HG03064 (cell line): ENCODE measurements at regions not wholly inside any gene's neighbourhood (a gene's known extent, or its start where the extent isn't known, plus 50 kb on each side); places are given as distances from the start of the nearest gene placed in this dataset.
"Not testable (repeated sequence)": the region's sequence is repeated elsewhere in the genome, so short reads cannot be mapped to it uniquely, and the experiment has no call there.

Experiments
- ATAC-seq: cut with Tn5 transposase; IDR thresholded peaks from one replicate; pipeline ENCODE4 v1.9.1; 2021; ENCODE audit warnings: low read depth; ENCODE audit not compliant: unreplicated experiment

DNA sequence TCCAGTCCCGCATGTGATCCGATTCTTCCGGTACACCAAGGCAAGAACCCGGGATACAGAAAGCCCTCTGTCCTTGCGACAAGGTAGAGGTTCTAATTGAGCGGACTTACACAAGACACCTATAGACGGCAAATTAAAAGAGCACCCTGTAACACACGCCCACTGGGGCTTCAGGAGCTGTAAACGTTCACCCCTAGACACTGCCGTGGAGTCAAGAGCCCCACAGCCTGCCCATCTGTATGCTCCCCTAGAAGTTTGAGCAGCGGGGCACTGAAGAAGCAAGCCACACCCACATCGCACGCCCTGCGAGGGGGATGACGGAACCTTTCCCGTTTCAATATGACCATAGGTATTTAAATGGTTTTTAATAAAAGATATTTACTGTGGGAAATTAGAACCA lies 696.3 kb upstream of the MMS22L start:
- ATAC-seq: not testable (repeated sequence)

DNA sequence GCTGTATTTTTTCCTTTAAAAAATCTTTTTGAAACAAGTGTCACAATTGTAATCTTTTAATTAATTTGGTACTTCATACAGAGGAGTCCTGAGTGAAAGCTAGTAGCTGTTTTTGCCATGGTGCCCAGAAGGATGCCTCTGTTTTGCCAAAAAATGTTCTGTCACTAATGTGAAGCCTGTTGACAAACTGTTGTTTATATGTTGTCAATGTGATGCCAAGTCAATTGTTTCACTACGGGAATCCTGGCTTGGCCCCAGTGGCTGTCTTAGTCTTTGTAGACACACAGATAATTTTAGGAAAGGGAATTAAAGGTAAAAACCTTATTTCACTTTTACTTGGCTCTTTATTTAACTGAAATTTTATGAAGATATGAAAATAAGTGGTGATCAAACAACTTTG lies 706.4 kb upstream of the MMS22L start:
- ATAC-seq: no peak

DNA sequence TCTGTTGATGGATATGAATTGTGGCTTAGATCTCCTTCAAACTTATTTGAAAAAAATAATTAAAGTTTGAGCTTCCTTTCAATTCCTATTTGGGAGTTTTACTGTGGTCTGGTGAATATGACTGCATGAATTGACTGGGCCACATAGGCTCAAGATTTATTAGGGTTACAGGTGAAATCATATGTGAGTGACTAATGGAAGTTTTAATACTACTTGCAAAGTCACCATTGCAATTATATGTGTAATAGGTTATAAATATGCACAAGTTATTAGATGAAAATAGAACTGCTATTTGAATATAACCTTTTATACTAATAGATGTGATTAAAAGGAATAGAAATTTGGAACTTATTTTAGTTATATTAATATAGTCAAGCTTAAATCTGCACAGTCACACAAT lies 712.1 kb upstream of the MMS22L start:
- no peak for ATAC-seq

DNA sequence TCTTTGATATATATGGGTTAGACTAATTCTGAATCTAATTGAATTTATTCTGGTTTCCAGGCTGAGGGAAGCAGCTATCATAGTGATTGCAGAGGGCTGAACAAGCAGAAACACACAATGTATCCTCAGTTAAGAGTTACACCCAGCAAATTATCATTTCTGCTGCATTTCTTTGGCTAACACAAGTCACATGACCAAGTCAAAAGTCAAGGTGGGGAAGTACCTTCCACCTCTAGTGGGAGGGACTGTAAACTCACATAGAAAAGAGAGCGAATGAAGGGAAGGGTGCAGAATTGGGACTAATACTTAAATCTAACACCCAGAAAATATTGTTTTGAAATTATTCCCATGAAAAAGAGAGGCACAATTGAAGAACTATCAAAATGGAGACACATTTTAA lies 719.7 kb upstream of the MMS22L start:
- no peak for ATAC-seq

DNA sequence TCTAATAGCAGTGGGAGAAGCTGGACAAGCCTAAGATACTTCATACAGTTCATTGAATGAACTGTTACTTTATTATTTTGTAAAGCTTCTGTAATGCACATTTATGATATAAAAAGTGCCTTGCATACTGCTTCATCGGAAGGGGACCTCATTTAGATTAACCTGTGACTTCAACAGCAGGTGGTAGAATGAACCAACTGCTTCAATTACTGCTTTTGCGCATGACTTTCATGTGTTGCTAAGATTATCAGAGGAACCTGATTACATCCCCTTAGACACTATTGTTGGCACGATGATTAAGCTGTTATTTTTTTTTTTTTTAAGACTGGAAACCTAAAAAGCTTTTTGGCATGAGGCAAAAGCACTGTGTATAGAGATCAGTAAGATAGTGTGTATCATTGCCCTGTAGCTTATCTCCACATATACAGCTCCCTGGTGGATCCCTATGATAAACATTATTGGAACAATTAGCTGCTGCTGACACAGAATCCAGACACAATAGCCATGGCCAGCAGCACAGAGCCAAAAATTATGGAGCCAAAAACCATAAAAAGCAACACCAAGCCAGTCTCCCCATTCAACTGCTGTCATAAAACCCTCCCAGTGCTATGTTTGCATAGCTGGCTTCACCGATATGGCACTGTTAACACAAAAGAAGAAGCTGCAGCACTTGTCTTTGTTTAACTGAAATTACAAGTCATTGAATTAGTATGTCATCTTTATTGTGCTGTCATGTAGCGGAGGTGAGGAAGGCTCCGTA lies 731.6 kb upstream of the MMS22L start:
- no peak for ATAC-seq

DNA sequence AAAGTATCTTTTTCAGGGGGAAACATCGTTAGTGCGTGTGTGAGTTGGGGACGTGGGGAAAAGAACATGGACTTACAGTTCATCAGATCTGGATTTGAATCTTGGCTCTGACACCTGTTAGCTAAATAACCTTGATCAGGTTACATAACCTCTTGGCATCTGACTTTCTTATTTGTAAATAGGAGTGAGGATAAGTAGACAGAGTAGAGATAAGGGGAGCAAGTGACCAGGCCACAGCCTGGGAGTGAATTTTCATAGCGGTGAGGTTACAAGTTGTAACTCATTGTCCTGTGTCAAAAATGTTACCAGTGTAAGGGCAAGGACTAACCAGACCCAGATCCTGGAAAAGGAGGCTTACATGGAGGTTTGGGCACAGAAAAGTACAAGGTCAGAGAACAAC lies 733.5 kb upstream of the MMS22L start:
- no peak for ATAC-seq

DNA sequence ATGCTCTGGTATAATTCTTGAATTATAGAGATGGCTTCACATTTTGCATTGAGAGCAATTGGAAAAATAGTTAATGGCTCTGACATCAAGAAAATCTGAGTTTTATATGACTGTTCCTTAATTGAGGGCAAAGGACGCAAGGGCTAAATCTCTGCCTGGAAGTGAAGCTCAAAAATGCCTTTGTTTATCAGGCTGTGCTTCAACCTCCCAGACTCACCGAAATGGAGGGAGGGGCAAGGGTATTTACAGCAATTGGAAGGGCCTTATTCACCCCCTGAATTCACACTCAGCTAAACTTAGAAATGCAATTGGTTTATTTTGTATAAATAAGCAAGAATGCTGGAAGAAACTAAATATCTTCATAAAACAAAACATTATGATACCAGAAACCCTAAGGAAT lies 737.2 kb upstream of the MMS22L start:
- ATAC-seq: no peak

DNA sequence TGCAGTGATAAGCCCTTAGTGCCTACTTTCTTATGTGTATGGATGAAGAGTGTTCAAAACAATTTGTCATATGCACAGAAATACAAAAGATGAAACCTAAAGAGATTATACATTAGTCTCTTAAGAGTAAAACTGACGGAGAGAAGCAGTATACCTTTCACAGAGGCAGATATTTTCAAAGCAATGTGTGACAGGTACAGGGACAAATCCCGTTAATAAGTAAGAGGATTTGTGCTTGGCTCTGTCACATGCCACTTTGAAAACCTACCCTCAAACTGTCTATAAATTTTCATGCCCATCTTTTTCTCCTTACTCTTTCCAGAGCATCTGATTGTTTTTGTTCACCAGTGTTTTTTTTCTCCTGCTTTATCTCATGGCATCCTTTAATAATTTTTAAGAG lies 741.3 kb upstream of the MMS22L start:
- ATAC-seq: no peak

DNA sequence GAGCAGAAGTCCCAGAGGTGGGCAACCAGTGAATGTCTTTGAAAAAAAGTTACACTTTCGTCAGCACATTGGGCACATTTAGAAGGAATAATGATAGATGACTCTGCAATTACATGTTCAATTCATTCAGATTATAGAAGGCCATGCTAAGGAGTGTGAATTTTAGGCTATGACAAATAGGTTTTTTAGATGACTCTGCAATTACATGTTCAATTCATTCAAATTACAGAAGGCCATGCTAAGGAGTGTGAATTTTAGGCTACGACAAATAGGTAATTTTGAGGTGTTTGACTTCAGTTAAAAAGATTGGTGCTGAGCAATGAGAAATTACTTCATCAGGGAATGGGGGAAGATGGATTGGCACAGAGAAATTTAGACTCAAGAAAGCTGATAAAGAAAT lies 744.9 kb upstream of the MMS22L start:
- ATAC-seq: no peak

DNA sequence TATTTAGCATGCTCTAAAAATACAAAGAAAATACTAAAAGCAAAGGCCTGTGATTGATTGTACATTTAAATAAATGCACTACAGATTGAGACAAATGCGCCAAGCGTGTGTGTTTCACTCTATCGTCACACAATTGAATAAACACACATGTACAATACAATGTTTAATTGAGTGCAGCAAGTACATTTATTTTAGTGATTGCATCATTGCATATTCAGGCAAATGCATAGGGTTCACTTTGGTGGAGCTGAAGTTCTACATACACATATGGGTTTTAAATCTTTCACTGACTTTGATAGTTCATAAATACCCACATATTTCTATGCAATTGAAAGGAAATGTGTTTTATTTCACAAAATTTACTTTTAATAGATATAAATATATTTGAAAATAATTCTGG lies 750.6 kb upstream of the MMS22L start:
- ATAC-seq: no peak

DNA sequence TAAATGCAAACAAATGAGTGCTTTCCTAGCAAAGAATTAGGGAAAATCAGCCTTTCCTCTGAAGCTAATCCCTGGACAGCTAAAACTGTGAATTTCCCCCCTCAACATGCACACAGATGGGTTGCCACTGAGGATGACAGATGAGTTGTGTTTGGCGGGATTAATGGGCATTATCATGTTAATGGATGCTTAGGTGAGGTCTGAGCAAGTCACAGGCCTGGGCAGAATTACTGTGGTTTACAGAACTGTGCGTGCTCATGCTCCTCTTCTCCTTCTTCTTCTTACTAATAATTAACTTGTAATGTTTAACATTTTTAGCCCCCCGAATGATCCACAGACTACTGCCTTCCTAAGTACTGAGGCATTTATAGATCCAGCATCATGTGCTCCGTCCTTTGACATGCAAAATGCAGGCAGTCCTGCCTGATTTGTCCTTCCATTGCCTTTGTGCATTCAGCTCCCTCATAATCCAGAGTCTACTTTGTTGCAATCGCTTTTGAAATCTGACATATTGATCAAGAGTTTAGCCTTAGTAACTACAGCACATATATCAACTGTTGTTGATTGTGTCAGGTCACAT lies 753.4 kb upstream of the MMS22L start:
- ATAC-seq: no peak

DNA sequence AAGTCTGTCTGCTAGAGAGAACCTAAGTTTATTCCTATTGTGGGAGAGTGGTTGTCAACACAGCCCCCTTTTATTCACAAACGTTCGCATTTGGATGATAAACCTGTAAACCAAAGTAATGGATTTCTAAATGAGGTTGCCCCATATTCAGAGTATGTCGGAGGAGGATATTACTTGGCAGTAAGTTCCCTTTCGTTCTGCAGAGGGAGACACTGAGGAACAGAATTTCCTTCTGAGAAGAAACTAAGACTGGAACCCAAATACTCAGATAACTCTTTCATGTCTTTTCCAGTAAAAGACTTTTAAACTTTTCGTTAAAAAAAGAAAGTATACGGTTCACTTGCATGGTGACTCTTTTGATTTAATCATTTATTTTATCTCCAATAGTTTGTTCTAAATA lies 754.6 kb upstream of the MMS22L start:
- ATAC-seq: no peak

DNA sequence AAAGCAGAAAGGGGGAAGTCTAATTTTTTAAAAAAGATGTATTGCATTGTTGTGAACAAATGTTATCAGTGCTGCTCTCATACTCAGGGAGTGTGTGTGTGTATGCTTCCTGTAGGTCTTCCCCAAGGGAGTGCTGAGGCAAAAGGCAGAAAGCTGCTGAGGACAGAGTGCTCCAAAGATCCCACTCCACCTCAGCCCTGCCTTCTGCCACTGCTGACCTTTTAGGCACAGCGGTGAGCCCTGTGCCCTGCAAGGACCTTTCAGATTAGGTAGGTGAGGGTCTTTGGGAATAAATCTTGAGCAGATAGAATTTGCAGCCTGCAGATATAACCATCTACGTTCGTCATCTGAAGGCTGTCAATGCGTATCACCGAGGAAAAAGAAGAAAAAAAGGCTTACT lies 756.4 kb upstream of the MMS22L start:
- ATAC-seq: no peak

DNA sequence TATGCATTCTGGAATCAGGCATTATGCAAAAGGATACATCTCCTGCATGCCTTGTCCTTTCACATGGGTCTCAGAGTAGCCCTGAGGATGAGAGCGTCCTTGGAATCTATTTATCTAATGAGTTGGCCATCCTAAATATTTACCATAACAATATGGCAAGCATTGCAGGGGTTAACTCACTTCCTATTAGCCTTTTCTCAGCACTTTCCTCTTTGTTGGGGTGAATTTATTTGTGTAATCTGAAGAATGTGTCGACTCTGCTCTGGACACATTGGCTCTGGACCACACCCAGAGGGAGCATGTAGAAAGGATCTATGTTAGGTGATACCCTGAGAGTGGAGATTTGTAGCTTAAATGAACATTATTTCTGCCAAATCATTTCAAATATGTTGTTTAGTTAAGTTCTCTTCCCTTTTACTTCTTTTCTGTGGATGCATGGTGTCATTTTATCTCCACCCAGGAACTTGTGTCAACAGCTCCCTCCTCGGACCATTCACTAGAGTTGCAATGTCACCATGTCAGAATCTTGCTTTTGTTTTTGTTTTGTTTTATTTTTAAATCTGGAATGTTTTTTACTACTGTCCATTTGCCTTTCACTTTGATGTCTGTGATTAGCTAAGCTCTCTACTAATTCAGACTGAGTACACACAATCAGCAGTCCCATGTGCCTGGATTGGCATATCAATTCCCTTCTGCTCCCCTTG lies 757.0 kb upstream of the MMS22L start:
- no peak for ATAC-seq

DNA sequence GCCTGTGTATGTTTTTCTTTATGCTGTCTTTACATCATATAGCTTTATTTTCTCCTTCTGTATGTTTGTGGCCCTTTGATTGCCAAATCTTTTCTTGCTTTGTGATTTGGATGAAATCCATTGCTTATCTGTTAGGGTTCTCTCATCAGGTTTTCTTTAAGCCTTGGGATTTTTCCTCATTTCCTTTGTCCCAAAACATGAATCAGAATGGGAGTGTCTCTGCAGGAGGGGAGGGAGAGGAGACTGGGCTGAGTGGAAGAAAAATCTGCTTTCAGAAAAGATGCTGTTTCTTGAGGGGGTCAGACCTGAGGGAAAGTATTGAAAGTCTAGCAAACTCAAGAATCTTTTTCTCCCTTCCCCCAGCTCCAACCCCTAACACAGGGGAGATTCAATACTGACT lies 758.0 kb upstream of the MMS22L start:
- no peak for ATAC-seq

DNA sequence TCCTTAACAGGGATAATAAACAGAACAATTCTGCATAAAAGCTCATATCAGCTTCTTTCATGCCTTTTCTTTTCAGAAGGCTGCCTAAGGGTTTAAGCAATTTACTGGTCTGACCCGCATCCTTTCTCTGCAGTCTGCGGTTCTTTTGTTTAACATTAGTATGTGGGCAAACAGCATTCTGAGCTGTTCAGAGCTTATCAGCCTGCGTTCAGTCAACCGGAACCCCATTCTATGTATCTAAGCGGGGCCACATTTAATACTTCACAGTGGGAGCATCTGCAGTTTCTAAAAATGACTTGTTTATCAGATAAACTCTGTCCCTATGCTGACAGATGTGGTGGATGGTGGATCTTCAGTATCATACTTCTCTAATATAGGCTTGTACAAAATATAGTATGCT lies 758.9 kb upstream of the MMS22L start:
- no peak for ATAC-seq

DNA sequence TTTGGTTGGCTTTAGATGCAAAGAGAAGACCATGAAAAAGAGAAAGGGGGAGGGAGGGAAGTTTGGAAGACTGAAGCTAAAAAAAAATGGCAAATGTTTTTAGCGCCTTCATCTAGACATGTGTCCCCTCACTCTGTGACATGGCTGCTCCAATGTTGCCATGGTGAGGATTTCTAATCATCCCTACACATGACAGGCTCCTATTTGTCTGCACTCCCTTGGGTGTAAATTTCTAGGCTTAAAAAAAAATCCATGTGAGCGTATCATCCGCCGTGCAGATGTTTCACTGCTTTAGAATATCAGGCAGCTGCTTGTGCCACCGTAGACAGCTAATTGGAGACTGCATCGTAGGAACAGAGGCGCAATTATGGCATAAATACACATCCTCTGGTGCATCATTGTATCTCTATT lies 761.1 kb upstream of the MMS22L start:
- no peak for ATAC-seq

DNA sequence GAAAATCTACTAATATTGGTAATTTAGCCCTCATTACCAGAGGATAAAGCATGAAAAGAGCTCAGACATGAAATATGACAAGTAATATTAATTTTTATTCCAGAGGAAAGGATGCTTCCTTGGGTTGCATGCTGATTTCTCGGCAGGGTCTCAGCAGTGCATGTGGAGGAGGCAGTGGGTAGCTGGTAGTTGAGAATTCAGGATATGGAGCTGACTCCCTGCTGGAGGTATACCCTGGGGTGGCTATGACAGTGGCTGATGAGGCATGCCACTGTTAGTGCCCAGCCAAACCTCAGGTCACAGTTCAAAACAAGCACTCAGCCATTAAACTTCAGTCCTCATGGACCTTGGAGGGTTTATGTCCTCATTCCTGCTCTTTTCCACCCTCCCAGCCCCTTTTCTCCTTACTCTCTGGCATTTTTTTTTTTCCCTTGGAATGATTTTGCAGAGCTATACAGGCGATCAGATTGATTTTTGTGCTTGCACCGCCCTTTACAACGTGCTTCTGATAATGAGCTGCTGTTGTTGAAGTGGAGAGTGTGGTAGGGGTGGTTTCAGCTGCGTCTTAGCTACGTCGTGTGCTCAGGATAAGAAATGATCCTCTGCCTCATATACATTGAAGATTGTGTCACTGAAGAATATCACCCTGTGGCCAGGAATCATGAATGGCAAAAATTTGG lies 761.9 kb upstream of the MMS22L start:
- ATAC-seq: no peak

DNA sequence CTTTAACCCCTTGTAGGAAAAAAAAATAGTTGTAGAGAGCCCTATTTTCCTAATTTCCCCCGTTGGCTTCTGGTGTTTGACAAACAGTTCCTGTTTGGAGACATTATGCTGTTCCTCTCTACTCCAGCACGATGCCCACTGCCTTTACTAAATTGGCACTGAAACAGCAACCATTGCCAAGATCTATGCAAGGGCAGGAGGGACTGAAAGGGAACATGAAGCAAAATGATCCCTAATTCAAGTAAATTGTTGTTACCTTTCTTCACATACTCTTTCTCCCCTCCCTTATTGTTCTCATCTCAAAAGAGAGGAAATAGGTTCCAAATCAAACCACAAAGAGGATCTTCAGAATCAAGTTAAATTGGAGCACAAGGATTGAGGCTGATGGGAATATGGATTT lies 764.1 kb upstream of the MMS22L start:
- no peak for ATAC-seq

DNA sequence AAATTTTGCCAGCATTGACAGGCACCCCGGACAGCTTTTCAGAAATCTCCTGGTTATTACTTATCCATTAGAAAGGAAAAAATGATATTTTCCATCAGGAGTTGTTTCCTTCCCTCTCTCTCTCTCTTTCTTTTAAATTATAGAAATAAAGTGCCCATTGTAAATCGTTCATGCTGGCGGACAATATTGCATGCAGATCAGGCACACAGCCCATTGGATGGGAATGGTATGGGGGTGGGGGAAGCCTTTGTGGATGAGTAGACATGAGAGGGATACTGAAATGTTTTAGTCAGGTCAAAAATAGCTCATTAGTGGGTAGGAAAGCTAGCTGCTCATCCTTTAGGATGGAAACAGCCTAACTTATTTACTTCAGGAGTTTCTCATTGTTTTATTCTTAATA lies 764.9 kb upstream of the MMS22L start:
- ATAC-seq: no peak

DNA sequence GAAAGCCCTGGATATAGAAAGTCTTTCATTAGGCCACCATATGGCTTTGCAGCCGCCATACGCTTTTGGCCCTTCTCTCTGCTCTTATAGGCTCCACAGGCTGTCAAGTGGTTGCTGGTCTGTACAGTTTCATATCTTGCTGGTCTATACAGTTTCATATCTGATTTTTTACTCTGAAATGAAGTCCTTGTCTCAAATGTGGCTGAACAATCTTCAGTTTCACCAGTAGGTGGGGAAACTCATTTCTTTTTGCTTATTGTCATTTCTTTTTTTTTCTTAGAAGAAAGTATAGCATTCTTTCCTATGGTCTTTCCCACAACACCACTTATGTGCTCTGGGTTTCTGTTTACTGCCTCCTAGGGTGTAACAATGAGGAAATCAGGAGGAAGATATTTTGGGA lies 771.4 kb upstream of the MMS22L start:
- no peak for ATAC-seq

DNA sequence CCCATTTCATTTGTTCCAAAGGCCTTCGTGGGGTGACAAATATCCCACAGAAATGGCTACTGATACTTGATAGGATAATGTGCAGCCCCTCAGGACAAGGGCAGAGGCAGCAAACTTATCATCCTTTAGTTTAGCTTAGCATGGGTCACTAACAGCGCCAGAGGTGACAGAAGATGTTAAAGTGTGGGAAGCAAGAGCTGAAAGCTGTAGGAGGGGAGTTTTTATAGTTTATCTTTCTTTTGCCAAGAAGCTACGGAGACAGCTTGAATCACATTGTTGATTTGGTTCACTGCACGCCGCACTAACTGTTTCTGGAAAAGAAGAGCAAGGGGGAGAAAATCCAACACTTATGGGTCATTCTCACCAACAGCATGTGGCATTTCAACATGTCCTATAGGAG lies 773.9 kb upstream of the MMS22L start:
- no peak for ATAC-seq
